Heart left ventricle (tissue), 13 donors: ENCODE measurements at regions not wholly inside any gene's neighbourhood (a gene's known extent, or its start where the extent isn't known, plus 50 kb on each side); places are given as distances from the start of the nearest gene placed in this dataset.

Experiments
- CTCF ChIP-seq, 12 donors: fragments of 200-600 bp; sonication (generic) in 4 of 12; IDR thresholded peaks; one replicate each; pipeline versions ENCODE4 v1.5.0 to v1.8.0; 2018 to 2022; ENCODE audit warnings: antibody characterized with exemption in 12 of 12, mild to moderate bottlenecking in 5 of 12
- POLR2A ChIP-seq, 2 donors: fragments of 450-650 bp; IDR thresholded peaks; one replicate each; pipeline ENCODE4 v1.6.1; 2017; ENCODE audit warnings: antibody characterized with exemption in 2 of 2, mild to moderate bottlenecking in 2 of 2, moderate library complexity in 2 of 2
- donor health status: ischemic (EF 13 %, LVEDD 7.1; RV severe dilation, severe dysfunction).
- donor health status: DM: no; HTN: yes; CAD: no.
- donor health status: DM: no; HTN: no; CAD: no.
- donor health status: ischemic (EF 25% LVEDD 6.9; RV normal size, moderate dysfunction).
- donor health status: ischemic (EF 25% LVEDD 5.7; RV mildly dilated, moderate dysfunction).
- donor health status: ischemic (EF 35%, LVEDD 5.7; RV mildly dilated, moderate dysfunction).
- donor health status: nonischemic (EF 11% LVEDD 7.7; RV severe dilation, severe dysfunction).
- donor health status: DM: yes; HTN: yes; CAD: no.
- donor health status: PGD.
- donor health status: ischemic (EF 29% LVEDD 5.4; RV normal size, mild dysfunction).
- donor health status: nonischemic (EF 23%, LVEDD 6.1; RV moderate dilation, normal function).

GRCh38 chr3:159928071-159928491, 60.6 kb upstream of the IL12A start:
- no peak for TF ChIP-seq CTCF (IDR thresholded peaks at IDR 0.05)
- no peak for TF ChIP-seq POLR2A (IDR thresholded peaks at IDR 0.05)
